Colonic mucosa (tissue), 4 donors: ENCODE measurements at regions not wholly inside any gene's neighbourhood (a gene's known extent, or its start where the extent isn't known, plus 50 kb on each side); places are given as distances from the start of the nearest gene placed in this dataset.

Source experiments
- DNase-seq: peaks from one replicate; pipeline ENCODE4 v3.0.0-alpha.2; 2020
- H3K27ac ChIP-seq: fragments of 200-600 bp; one replicate; pipeline ENCODE4 v1.8.0; 2021
- H3K27me3 ChIP-seq: fragments of 200-600 bp; one replicate; pipeline ENCODE4 v1.8.0; 2021
- H3K36me3 ChIP-seq: fragments of 200-600 bp; one replicate; pipeline ENCODE4 v1.8.0; 2021
- H3K4me1 ChIP-seq: fragments of 200-600 bp; one replicate; pipeline ENCODE4 v1.8.0; 2021; ENCODE audit warnings: mild to moderate bottlenecking
- H3K4me3 ChIP-seq: fragments of 200-600 bp; one replicate; pipeline ENCODE4 v1.8.0; 2021
- H3K9ac ChIP-seq, 2 donors: one replicate each; pipeline ENCODE4 v1.7.0; 2013; ENCODE audit warnings: control low read depth in 2 of 2, low read depth in 2 of 2, low read length in 2 of 2
- H3K9me3 ChIP-seq: fragments of 200-600 bp; one replicate; pipeline ENCODE4 v1.8.0; 2021
- CTCF ChIP-seq: fragments of 200-600 bp; IDR thresholded peaks from one replicate; pipeline ENCODE4 v1.8.0; 2022; ENCODE audit warnings: antibody characterized with exemption, mild to moderate bottlenecking
- intact Hi-C: fragments of 100-400 bp; cut with DNase I; formaldehyde crosslinking; loops from one replicate; pipeline ENCODE4 v1.14.1; 2022
- donor health status: healthy.
- donor health status: DM: no; HTN: no; CAD: no.
- donor health status: DM: no; HTN: no; CAD: no.

- DNase-seq, result no peak
- Histone ChIP-seq H3K27ac (no peak overlapping the region), H3K9me3 (no peaks in the 10 kb centered on the region), H3K9ac (no peak overlapping the region), H3K4me3 (no peak overlapping the region), H3K36me3 (no peaks in the 10 kb centered on the region), H3K4me1 (no peaks in the 10 kb centered on the region), H3K27me3 (no peaks in the 10 kb centered on the region)
- no peak for TF ChIP-seq CTCF
- intact Hi-C loops, result no loop called here
Observed at GRCh38 chr4:33029976-33030375, 2309.8 kb downstream of the PCDH7 start.

- TF ChIP-seq CTCF, result no peak
- intact Hi-C loops, result no loop called here
- no peaks in the 10 kb centered on the region for H3K36me3 ChIP-seq
- H3K9me3 ChIP-seq, result no peaks in the 10 kb centered on the region
- no peak for DNase-seq
- H3K4me3 ChIP-seq, result no peak overlapping the region
- no peaks in the 10 kb centered on the region for H3K4me1 ChIP-seq
- no peak overlapping the region for H3K27ac ChIP-seq
- no peak overlapping the region for H3K9ac ChIP-seq
- no peaks in the 10 kb centered on the region for H3K27me3 ChIP-seq
Observed at GRCh38 chr4:33031328-33031727, 2311.2 kb downstream of the PCDH7 start.

GRCh38 chr4:33037464-33037863, 2317.3 kb downstream of the PCDH7 start:
- DNase-seq, result no peak
- no peaks in the 10 kb centered on the region for H3K9me3 ChIP-seq
- no peak for TF ChIP-seq CTCF
- H3K4me3 ChIP-seq, result no peak overlapping the region
- H3K4me1 ChIP-seq, result no peaks in the 10 kb centered on the region
- intact Hi-C loops, result no loop called here
- no peak overlapping the region for H3K9ac ChIP-seq
- no peaks in the 10 kb centered on the region for H3K36me3 ChIP-seq
- H3K27me3 ChIP-seq, result no peaks in the 10 kb centered on the region
- no peak overlapping the region for H3K27ac ChIP-seq

GRCh38 chr4:33045334-33045733, 2325.2 kb downstream of the PCDH7 start:
- Histone ChIP-seq H3K4me3 (no peak overlapping the region), H3K4me1 (no peaks in the 10 kb centered on the region), H3K27me3 (no peaks in the 10 kb centered on the region), H3K9ac (no peak overlapping the region), H3K9me3 (no peaks in the 10 kb centered on the region), H3K27ac (no peak overlapping the region), H3K36me3 (no peaks in the 10 kb centered on the region)
- TF ChIP-seq CTCF, result no peak
- intact Hi-C loops, result no loop called here
- no peak for DNase-seq

GRCh38 chr4:33052241-33052640, 2332.1 kb downstream of the PCDH7 start:
- intact Hi-C loops, result no loop called here
- no peak overlapping the region for H3K9ac ChIP-seq
- H3K4me1 ChIP-seq, result no peaks in the 10 kb centered on the region
- H3K27ac ChIP-seq, result no peak overlapping the region
- H3K36me3 ChIP-seq, result no peaks in the 10 kb centered on the region
- no peaks in the 10 kb centered on the region for H3K27me3 ChIP-seq
- DNase-seq, result no peak
- no peak overlapping the region for H3K4me3 ChIP-seq
- TF ChIP-seq CTCF, result no peak
- no peaks in the 10 kb centered on the region for H3K9me3 ChIP-seq

GRCh38 chr4:33054161-33054560, 2334.0 kb downstream of the PCDH7 start:
- Histone ChIP-seq H3K27ac (no peak overlapping the region), H3K9me3 (no peaks in the 10 kb centered on the region), H3K4me1 (no peaks in the 10 kb centered on the region), H3K36me3 (no peaks in the 10 kb centered on the region), H3K27me3 (no peaks in the 10 kb centered on the region), H3K9ac (no peak overlapping the region), H3K4me3 (no peak overlapping the region)
- TF ChIP-seq CTCF, result no peak
- DNase-seq, result no peak
- intact Hi-C loops, result no loop called here
